Mesenchymal stem cell (in vitro differentiated cells and primary cell): ENCODE measurements at regions not wholly inside any gene's neighbourhood (a gene's known extent, or its start where the extent isn't known, plus 50 kb on each side); places are given as distances from the start of the nearest gene placed in this dataset. TPM values are rescaled to one million over a fixed set of nuclear protein-coding genes. Genes with fewer than 3 reads are reported as not detected.

Experiments used
- DNase-seq: peaks from one replicate; pipeline ENCODE4 v3.0.0-alpha.2; 2013
- H2AFZ ChIP-seq: one replicate; pipeline ENCODE4 v1.6.1; 2013; ENCODE audit warnings: low read depth, mild to moderate bottlenecking, control low read depth, inconsistent platforms, low read length, moderate library complexity
- H2AK5ac ChIP-seq: 2 replicates; pipeline ENCODE4 v1.6.1; 2013; ENCODE audit warnings: low read length, moderate library complexity, mild to moderate bottlenecking, inconsistent platforms; ENCODE audit not compliant: severe bottlenecking
- H2BK120ac ChIP-seq: one replicate; pipeline ENCODE4 v1.6.1; 2013; ENCODE audit warnings: low read depth, mild to moderate bottlenecking, inconsistent platforms, low read length, moderate library complexity
- H2BK12ac ChIP-seq, 2 experiments: one replicate each; pipeline ENCODE4 v1.6.1; 2013; ENCODE audit warnings: inconsistent platforms in 2 of 2, low read length in 2 of 2, mild to moderate bottlenecking in 2 of 2, moderate library complexity in 2 of 2, control low read depth in 1 of 2
- H2BK15ac ChIP-seq: one replicate; pipeline ENCODE4 v1.6.1; 2013; ENCODE audit warnings: mild to moderate bottlenecking, low read depth, inconsistent platforms; ENCODE audit not compliant: poor library complexity, severe bottlenecking
- H2BK5ac ChIP-seq: 2 replicates; pipeline ENCODE4 v1.6.1; 2013; ENCODE audit warnings: low read depth, mild to moderate bottlenecking, low read length, control low read depth, inconsistent platforms; ENCODE audit not compliant: poor library complexity, severe bottlenecking
- H3K14ac ChIP-seq, 2 experiments: one replicate each; pipeline ENCODE4 v1.6.1; 2013; ENCODE audit warnings: inconsistent platforms in 2 of 2, low read length in 2 of 2, control low read depth in 1 of 2, mild to moderate bottlenecking in 1 of 2, moderate library complexity in 1 of 2
- H3K18ac ChIP-seq, 2 experiments: one replicate each; pipeline ENCODE4 v1.6.1; 2013; ENCODE audit warnings: inconsistent platforms in 2 of 2, low read length in 2 of 2, control low read depth in 1 of 2, low read depth in 1 of 2, mild to moderate bottlenecking in 1 of 2
- H3K23ac ChIP-seq, 2 experiments: one replicate each; pipeline ENCODE4 v1.6.1; 2013; ENCODE audit warnings: inconsistent platforms in 2 of 2, low read length in 2 of 2, mild to moderate bottlenecking in 2 of 2, moderate library complexity in 2 of 2, control low read depth in 1 of 2
- H3K27ac ChIP-seq: 2 replicates; pipeline ENCODE4 v1.5.1; 2013; ENCODE audit warnings: mild to moderate bottlenecking, moderate library complexity, low read length, control low read depth, inconsistent platforms; ENCODE audit not compliant: poor library complexity, severe bottlenecking
- H3K27me3 ChIP-seq, 2 experiments: 2 replicates each; pipeline versions ENCODE4 v1.6.1 to v1.7.0; 2013; ENCODE audit warnings: low read length in 2 of 2, mild to moderate bottlenecking in 2 of 2, moderate library complexity in 2 of 2, control low read depth in 1 of 2, inconsistent platforms in 1 of 2; ENCODE audit not compliant: control insufficient read depth in 1 of 2, insufficient read depth in 1 of 2
- H3K36me3 ChIP-seq, 2 experiments: 2 replicates each; pipeline versions ENCODE4 v1.6.1 to v1.7.0; 2013; ENCODE audit warnings: low read length in 2 of 2, control low read depth in 1 of 2, inconsistent platforms in 1 of 2, low read depth in 1 of 2, mild to moderate bottlenecking in 1 of 2; ENCODE audit not compliant: insufficient read depth in 2 of 2, control insufficient read depth in 1 of 2
- H3K4ac ChIP-seq, 2 experiments: one replicate each; pipeline ENCODE4 v1.6.1; 2013; ENCODE audit warnings: inconsistent platforms in 2 of 2, low read length in 2 of 2, mild to moderate bottlenecking in 2 of 2, moderate library complexity in 2 of 2, control low read depth in 1 of 2, low read depth in 1 of 2
- H3K4me1 ChIP-seq: 2 replicates; pipeline ENCODE4 v1.6.1; 2013; ENCODE audit warnings: low read depth, low read length, control low read depth; ENCODE audit not compliant: control insufficient read depth, insufficient read depth
- H3K4me2 ChIP-seq: 2 replicates; pipeline ENCODE4 v1.6.1; 2013; ENCODE audit warnings: low read length, mild to moderate bottlenecking, inconsistent platforms; ENCODE audit not compliant: poor library complexity, severe bottlenecking
- H3K4me3 ChIP-seq, 2 experiments: 2 replicates each; pipeline versions ENCODE4 v1.5.1 to v1.7.0; 2013; ENCODE audit warnings: low read length in 2 of 2, mild to moderate bottlenecking in 2 of 2, control low read depth in 1 of 2, low read depth in 1 of 2; ENCODE audit not compliant: insufficient read depth in 1 of 2
- H3K79me1 ChIP-seq: replicated peaks from 2 replicates; pipeline ENCODE4 v1.6.1; 2013; ENCODE audit warnings: mild to moderate bottlenecking, control low read depth, low read length, inconsistent platforms; ENCODE audit not compliant: poor library complexity, severe bottlenecking
- H3K9ac ChIP-seq: 2 replicates; pipeline ENCODE4 v1.7.0; 2013; ENCODE audit warnings: mild to moderate bottlenecking, low read length, moderate library complexity
- H3K9me3 ChIP-seq: 2 replicates; pipeline ENCODE4 v1.7.0; 2013; ENCODE audit warnings: mild to moderate bottlenecking, low read length; ENCODE audit not compliant: control insufficient read depth
- H4K8ac ChIP-seq: one replicate; pipeline ENCODE4 v1.6.1; 2013; ENCODE audit warnings: inconsistent platforms, mild to moderate bottlenecking, low read length, moderate library complexity
- H4K91ac ChIP-seq: one replicate; pipeline ENCODE4 v1.6.1; 2013; ENCODE audit warnings: mild to moderate bottlenecking, low read length, inconsistent platforms
- WGBS: methylation state at CpG from one replicate; pipeline ENCODE4 v1.1.7; 2013; ENCODE audit warnings: mixed read lengths; 5-methylcytosine and 5-hydroxymethylcytosine counted together
- small RNA-seq: library from polyadenylated mRNA; stranded (forward); fragments of <200 nt; extraction: miRNeasy Mini kit (QIAGEN cat#:217004); gene quantifications from one replicate; pipeline ENCODE3, GENCODE V24; 2013; ENCODE audit warnings: low read depth

DNA sequence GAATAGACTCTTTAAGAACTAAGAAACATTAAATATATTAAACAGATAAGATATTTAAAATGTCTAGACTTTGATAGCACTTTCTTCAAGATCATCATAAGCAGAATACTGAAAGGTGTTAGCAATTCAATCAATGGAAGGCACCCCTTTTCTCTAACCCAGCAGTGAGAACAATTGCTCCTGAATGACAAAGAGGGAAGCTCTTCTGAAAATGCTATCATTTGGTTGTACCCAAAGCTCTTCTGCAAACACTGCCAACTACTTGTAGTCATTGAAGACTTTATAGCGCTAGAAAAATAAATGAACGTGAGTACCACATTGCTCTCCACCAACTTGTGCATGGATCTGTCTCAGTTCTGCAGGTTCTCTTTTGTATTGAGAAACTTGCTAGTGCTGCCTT is 62.2 kb upstream of the LMO3 start:
- Histone ChIP-seq H2BK15ac (no peak overlapping the region), H4K91ac (no peak overlapping the region)

DNA sequence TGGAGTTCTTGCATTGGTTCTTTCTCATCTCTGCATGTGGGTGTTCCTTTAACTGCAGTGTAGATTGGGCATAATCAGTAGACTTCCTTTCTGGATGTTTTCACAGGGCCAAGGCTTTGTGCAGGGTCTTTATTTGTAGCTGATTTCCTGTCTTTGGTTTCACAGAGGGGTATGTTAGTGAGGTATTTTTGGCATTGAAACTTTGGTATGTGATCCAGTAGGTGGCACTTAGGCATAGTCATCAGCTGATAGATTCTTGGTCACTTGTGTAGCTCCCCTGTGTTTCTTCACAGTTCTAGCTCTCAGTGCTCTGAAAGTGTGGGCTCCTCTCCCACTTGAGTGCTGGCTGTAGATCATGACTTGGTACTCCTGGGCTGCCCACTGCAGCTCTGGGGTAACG is 52.7 kb upstream of the LMO3 start:
- WGBS, result 40% methylated on average over 1 of the region's 1 CpG
- Histone ChIP-seq H3K4me2 (no peak overlapping the region), H3K4ac (no peak overlapping the region), H2AK5ac (no peak overlapping the region), H2BK120ac (no peak overlapping the region), H3K27me3 (no peaks in the 10 kb centered on the region), H2BK15ac (no peak overlapping the region), H2AFZ (no peak overlapping the region), H3K14ac (no peak overlapping the region), H3K9ac (no peak overlapping the region), H3K9me3 (peaks cover 19% of the 10 kb centered on the region), H2BK5ac (no peak overlapping the region), H4K8ac (no peak overlapping the region), H3K79me1 (no peaks in the 10 kb centered on the region), H3K4me1 (no peaks in the 10 kb centered on the region), H3K4me3 (no peak overlapping the region), H3K36me3 (no peaks in the 10 kb centered on the region), H3K27ac (no peak overlapping the region), H3K23ac (no peak overlapping the region), H2BK12ac (no peak overlapping the region), H3K18ac (no peak overlapping the region), H4K91ac (no peak overlapping the region)
- DNase-seq, result no peak

More for the DNA sequence above, 62.2 kb upstream of the LMO3 start:
- Histone ChIP-seq H3K36me3 (no peaks in the 10 kb centered on the region), H3K79me1 (no peaks in the 10 kb centered on the region), H3K9ac (no peak overlapping the region), H3K4me1 (no peaks in the 10 kb centered on the region), H2AK5ac (no peak overlapping the region), H4K8ac (no peak overlapping the region), H3K23ac (no peak overlapping the region), H2BK5ac (no peak overlapping the region), H3K27me3 (no peaks in the 10 kb centered on the region), H3K4me3 (no peak overlapping the region), H2BK12ac (no peak overlapping the region), H2BK120ac (no peak overlapping the region), H3K4ac (no peak overlapping the region), H2AFZ (no peak overlapping the region), H3K14ac (no peak overlapping the region), H3K9me3 (no peaks in the 10 kb centered on the region), H3K18ac (no peak overlapping the region), H3K4me2 (no peak overlapping the region), H3K27ac (no peak overlapping the region)
- 55% methylated on average over 2 of the region's 2 CpGs for WGBS
- no peak for DNase-seq

Small RNA genes lying in the stretch of these regions (small RNA-seq; reads per million reads assigned to genes)
- gene RNU6-837P, result not detected
